ENCODE measurements at regions not wholly inside any gene's neighbourhood (a gene's known extent, or its start where the extent isn't known, plus 50 kb on each side); places are given as distances from the start of the nearest gene placed in this dataset.

DNA sequence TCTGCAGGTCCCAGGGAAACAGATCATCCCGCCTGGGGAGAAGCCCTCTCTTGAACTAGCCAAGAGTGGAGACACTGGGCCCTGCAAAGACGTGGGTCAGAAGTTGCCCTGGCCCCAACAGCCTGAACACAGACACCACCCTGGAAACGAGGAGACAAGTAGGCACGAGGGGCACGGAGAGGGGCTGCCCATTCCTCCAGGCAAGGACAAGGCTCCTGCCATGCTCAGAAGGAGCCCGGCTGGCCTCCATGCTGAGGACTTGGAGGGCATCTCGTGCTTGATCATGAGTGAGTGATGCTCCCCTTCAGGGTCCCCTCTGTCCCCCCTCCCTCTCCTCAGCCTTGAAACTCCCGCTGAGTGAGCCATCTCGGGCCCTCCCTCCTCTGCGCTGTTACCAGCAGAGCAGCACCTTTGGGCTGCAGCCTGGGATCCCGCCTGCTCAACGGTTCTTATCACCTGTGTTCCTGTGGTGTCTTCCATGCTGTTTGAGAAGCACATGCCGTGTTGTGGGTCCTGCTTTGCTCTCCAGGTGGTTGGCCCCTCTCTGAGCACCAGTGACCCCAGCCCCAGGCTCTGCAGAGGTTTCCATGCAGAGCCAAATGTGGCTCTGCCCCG, 544.3 kb downstream of the TCERG1L start:
- TF ChIP-seq, protein P1, sequence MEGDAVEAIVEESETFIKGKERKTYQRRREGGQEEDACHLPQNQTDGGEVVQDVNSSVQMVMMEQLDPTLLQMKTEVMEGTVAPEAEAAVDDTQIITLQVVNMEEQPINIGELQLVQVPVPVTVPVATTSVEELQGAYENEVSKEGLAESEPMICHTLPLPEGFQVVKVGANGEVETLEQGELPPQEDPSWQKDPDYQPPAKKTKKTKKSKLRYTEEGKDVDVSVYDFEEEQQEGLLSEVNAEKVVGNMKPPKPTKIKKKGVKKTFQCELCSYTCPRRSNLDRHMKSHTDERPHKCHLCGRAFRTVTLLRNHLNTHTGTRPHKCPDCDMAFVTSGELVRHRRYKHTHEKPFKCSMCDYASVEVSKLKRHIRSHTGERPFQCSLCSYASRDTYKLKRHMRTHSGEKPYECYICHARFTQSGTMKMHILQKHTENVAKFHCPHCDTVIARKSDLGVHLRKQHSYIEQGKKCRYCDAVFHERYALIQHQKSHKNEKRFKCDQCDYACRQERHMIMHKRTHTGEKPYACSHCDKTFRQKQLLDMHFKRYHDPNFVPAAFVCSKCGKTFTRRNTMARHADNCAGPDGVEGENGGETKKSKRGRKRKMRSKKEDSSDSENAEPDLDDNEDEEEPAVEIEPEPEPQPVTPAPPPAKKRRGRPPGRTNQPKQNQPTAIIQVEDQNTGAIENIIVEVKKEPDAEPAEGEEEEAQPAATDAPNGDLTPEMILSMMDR (conservative IDR thresholded peaks at IDR 0.05; ENCODE audit: low read length), result no peak
- TF ChIP-seq EZH2phosphoT487 (IDR thresholded peaks at IDR 0.05; ENCODE audit: borderline replicate concordance), result no peak
